ENCODE measurements at regions not wholly inside any gene's neighbourhood (a gene's known extent, or its start where the extent isn't known, plus 50 kb on each side); places are given as distances from the start of the nearest gene placed in this dataset.

- TF ChIP-seq, protein P1, sequence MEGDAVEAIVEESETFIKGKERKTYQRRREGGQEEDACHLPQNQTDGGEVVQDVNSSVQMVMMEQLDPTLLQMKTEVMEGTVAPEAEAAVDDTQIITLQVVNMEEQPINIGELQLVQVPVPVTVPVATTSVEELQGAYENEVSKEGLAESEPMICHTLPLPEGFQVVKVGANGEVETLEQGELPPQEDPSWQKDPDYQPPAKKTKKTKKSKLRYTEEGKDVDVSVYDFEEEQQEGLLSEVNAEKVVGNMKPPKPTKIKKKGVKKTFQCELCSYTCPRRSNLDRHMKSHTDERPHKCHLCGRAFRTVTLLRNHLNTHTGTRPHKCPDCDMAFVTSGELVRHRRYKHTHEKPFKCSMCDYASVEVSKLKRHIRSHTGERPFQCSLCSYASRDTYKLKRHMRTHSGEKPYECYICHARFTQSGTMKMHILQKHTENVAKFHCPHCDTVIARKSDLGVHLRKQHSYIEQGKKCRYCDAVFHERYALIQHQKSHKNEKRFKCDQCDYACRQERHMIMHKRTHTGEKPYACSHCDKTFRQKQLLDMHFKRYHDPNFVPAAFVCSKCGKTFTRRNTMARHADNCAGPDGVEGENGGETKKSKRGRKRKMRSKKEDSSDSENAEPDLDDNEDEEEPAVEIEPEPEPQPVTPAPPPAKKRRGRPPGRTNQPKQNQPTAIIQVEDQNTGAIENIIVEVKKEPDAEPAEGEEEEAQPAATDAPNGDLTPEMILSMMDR (IDR thresholded peaks at IDR 0.05; ENCODE audit: low read depth, low read length) = no peak
- DNase-seq = no peak
- Histone ChIP-seq H3K27me3 (ENCODE audit: insufficient read depth, low read depth, severe bottlenecking) (no peaks in the 10 kb centered on the region), H3K9me3 (ENCODE audit: severe bottlenecking) (peaks cover 4% of the 10 kb centered on the region), H3K4me3 (ENCODE audit: low read depth, low read length) (no peak overlapping the region), H3K36me3 (no peaks in the 10 kb centered on the region), H3K27ac (no peak overlapping the region)
Observed at GRCh38 chr14:51535443-51536044, 116.2 kb upstream of the FRMD6 start.

GRCh38 chr14:51538973-51539372, 112.7 kb upstream of the FRMD6 start:
- H3K9me3 ChIP-seq (ENCODE audit: severe bottlenecking) = peaks cover 4% of the 10 kb centered on the region
- TF ChIP-seq, protein P1 (IDR thresholded peaks at IDR 0.05; ENCODE audit: low read depth, low read length) = no peak
- no peaks in the 10 kb centered on the region for H3K36me3 ChIP-seq
- DNase-seq = no peak
- H3K27ac ChIP-seq = no peak overlapping the region
- no peaks in the 10 kb centered on the region for H3K27me3 ChIP-seq (ENCODE audit: insufficient read depth, low read depth, severe bottlenecking)
- no peak overlapping the region for H3K4me3 ChIP-seq (ENCODE audit: low read depth, low read length)

DNA sequence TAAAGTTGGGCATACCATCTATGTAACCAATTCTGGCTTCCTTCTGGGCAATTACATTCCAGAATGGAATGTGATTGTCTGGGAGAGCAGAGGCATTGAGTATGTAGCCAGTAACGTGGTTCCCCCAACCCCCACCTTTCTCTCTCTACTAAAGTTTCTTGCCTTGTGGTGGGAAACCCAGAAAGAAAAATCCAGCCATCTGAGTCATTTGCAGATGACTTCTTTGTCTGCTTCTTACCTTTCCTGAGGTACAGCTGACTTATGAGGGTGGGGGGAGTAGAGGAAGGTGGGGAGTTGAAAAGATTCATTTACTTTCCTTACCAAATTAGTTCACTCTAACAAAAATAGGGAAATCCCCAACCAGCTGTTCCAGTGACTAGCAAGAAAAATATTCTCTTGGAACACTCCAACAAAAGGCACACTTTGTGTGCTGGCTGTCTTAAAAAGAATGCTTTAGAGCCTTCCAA, 112.1 kb upstream of the FRMD6 start:
- TF ChIP-seq, protein P1 (IDR thresholded peaks at IDR 0.05; ENCODE audit: low read depth, low read length) = no peak
- no peak for DNase-seq
- Histone ChIP-seq H3K9me3 (ENCODE audit: severe bottlenecking) (peaks cover 4% of the 10 kb centered on the region), H3K4me3 (ENCODE audit: low read depth, low read length) (no peak overlapping the region), H3K27ac (no peak overlapping the region), H3K36me3 (no peaks in the 10 kb centered on the region), H3K27me3 (ENCODE audit: insufficient read depth, low read depth, severe bottlenecking) (no peaks in the 10 kb centered on the region)

DNA sequence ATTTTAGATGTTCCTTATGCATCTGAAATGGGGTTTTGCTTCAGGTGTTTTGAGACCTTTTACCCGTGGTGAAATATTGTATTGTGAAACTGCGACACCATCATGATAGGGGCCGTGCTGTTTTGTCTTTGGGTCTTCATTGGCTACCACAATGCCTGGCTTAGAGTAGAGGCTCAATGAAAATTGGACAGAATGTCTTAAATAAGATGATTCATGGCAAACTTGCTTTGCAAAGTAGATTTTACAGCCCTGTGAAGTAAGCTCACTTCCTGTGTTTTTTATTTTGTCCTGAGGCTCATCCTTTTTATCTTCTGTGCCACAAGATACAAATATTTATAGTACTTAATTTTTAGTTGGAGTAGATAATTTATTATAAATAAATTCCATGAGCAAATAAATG, 111.3 kb upstream of the FRMD6 start:
- DNase-seq = no peak
- Histone ChIP-seq H3K4me3 (ENCODE audit: low read depth, low read length) (no peak overlapping the region), H3K36me3 (no peaks in the 10 kb centered on the region), H3K27ac (no peak overlapping the region), H3K9me3 (ENCODE audit: severe bottlenecking) (peaks cover 2% of the 10 kb centered on the region), H3K27me3 (ENCODE audit: insufficient read depth, low read depth, severe bottlenecking) (no peaks in the 10 kb centered on the region)
- TF ChIP-seq, protein P1 (IDR thresholded peaks at IDR 0.05; ENCODE audit: low read depth, low read length) = no peak

- H3K4me3 ChIP-seq (ENCODE audit: low read depth, low read length) = no peak overlapping the region
- H3K27ac ChIP-seq = no peak overlapping the region
- DNase-seq = no peak
- TF ChIP-seq, protein P1 (IDR thresholded peaks at IDR 0.05; ENCODE audit: low read depth, low read length) = no peak
- no peaks in the 10 kb centered on the region for H3K27me3 ChIP-seq (ENCODE audit: insufficient read depth, low read depth, severe bottlenecking)
- no peaks in the 10 kb centered on the region for H3K9me3 ChIP-seq (ENCODE audit: severe bottlenecking)
- H3K36me3 ChIP-seq = no peaks in the 10 kb centered on the region
Observed at GRCh38 chr14:51544471-51544870, 107.2 kb upstream of the FRMD6 start.

DNA sequence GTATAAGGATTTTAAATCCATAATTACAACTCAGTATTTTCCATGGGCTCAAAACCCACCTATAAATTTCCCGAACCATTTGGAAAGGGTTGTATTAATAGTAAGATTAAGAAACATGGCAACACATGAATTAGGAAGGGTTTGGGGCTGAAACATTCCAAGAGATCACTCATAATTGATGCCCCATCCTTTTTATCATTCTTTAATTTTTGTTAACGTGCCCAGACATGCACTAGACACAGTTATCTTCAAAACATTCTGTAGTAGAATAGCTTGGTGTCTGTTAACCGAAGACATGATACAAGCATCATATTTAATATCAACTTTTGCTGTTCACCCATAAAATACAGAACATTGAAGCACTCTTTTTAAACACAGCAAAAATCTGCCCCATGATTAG, 106.8 kb upstream of the FRMD6 start:
- Histone ChIP-seq H3K27ac (no peak overlapping the region), H3K4me3 (ENCODE audit: low read depth, low read length) (no peak overlapping the region), H3K27me3 (ENCODE audit: insufficient read depth, low read depth, severe bottlenecking) (no peaks in the 10 kb centered on the region), H3K36me3 (no peaks in the 10 kb centered on the region), H3K9me3 (ENCODE audit: severe bottlenecking) (no peaks in the 10 kb centered on the region)
- TF ChIP-seq, protein P1 (IDR thresholded peaks at IDR 0.05; ENCODE audit: low read depth, low read length) = no peak
- no peak for DNase-seq
